K562 (cell line): ENCODE measurements at regions not wholly inside any gene's neighbourhood (a gene's known extent, or its start where the extent isn't known, plus 50 kb on each side); places are given as distances from the start of the nearest gene placed in this dataset.

Source experiments
- CHD2 ChIP-seq: IDR thresholded peaks from 2 replicates; pipeline ENCODE4 v1.6.1; 2011; ENCODE audit warnings: low read depth, low read length
- EZH2 ChIP-seq: IDR thresholded peaks from 2 replicates; pipeline ENCODE4 v1.6.1; 2012; ENCODE audit warnings: low read depth, mild to moderate bottlenecking, inconsistent platforms, low read length, borderline replicate concordance
- FOXM1 ChIP-seq, 2 experiments: fragments of 450-650 bp in 1 of 2; sonication (generic) in 1 of 2; formaldehyde crosslinking in 1 of 2; IDR thresholded peaks; 2 replicates each; pipeline versions ENCODE4 v1.6.1 to v1.9.0; 2017 to 2022; ENCODE audit warnings: low read depth in 2 of 2, mild to moderate bottlenecking in 2 of 2, missing genetic modification reagents in 1 of 2, moderate library complexity in 1 of 2
- GTF2F1 ChIP-seq: IDR thresholded peaks from 2 replicates; pipeline ENCODE4 v1.6.1; 2011; ENCODE audit warnings: low read depth, low read length, improper control_type of control experiment
- MYC ChIP-seq, 2 experiments: fragments of 250-450 bp in 1 of 2; sonication (Bioruptor Pico) in 1 of 2; IDR thresholded peaks; 2 replicates each; pipeline versions ENCODE4 v1.5.1 to v1.6.1; 2012 to 2021; ENCODE audit warnings: low read depth in 2 of 2, borderline replicate concordance in 1 of 2, improper control_type of control experiment in 1 of 2, low read length in 1 of 2, mild to moderate bottlenecking in 1 of 2, moderate library complexity in 1 of 2
- NBN ChIP-seq: fragments of 450-650 bp; IDR thresholded peaks from 2 replicates; pipeline ENCODE4 v1.6.1; 2016; ENCODE audit warnings: low read depth, mild to moderate bottlenecking
- POLR2AphosphoS5 ChIP-seq: IDR thresholded peaks from 2 replicates; pipeline ENCODE4 v1.6.1; 2011; ENCODE audit warnings: mild to moderate bottlenecking, low read depth, low read length, moderate library complexity; ENCODE audit not compliant: control insufficient read depth, insufficient read depth
- PYGO2 ChIP-seq: fragments of 450-650 bp; IDR thresholded peaks from 2 replicates; pipeline ENCODE4 v1.6.1; 2016; ENCODE audit warnings: mild to moderate bottlenecking, missing genetic modification characterization, moderate library complexity, missing compliant biosample characterization
- TAF1 ChIP-seq: IDR thresholded peaks from 2 replicates; pipeline ENCODE4 v1.6.1; 2011; ENCODE audit warnings: mild to moderate bottlenecking, low read length, moderate library complexity; ENCODE audit not compliant: insufficient read depth, control insufficient read depth, severe bottlenecking; ENCODE audit errors: extremely low read depth
- TF ChIP-seq, protein P1 (sequence below): fragments of 250-450 bp; sonication (Bioruptor Pico); IDR thresholded peaks from 2 replicates; pipeline ENCODE4 v1.8.0; 2021; ENCODE audit warnings: moderate library complexity, mild to moderate bottlenecking, inconsistent platforms
- TF ChIP-seq, protein P2 (sequence below), 2 experiments: fragments of 450-650 bp in 1 of 2; sonication (generic) in 1 of 2; formaldehyde crosslinking; conservative IDR thresholded peaks; 2 replicates each; pipeline versions ENCODE4 v1.4.0 to v1.8.1; 2020 to 2022; ENCODE audit warnings: mild to moderate bottlenecking in 1 of 2, missing genetic modification reagents in 1 of 2
- TF ChIP-seq, protein P3 (sequence below), 3 experiments: IDR thresholded peaks in 2 of 3; conservative IDR thresholded peaks in 1 of 3; 2 replicates each; pipeline ENCODE4 v1.5.1; 2011 to 2012; ENCODE audit warnings: low read length in 3 of 3, mild to moderate bottlenecking in 3 of 3, control low read depth in 2 of 3, improper control_type of control experiment in 1 of 3, inconsistent platforms in 1 of 3, low read depth in 1 of 3, mixed read lengths in 1 of 3, moderate library complexity in 1 of 3; ENCODE audit not compliant: insufficient read depth in 2 of 3
- TF ChIP-seq, protein P4 (sequence below), 2 experiments: fragments of 450-650 bp; formaldehyde crosslinking in 1 of 2; IDR thresholded peaks; 2 replicates each; pipeline versions ENCODE4 v1.4.0 to v1.6.1; 2014 to 2020; ENCODE audit warnings: mild to moderate bottlenecking in 2 of 2, borderline replicate concordance in 1 of 2, low read depth in 1 of 2
- TF ChIP-seq, protein P5 (sequence below): sonication (generic); formaldehyde crosslinking; IDR thresholded peaks from 2 replicates; pipeline ENCODE4 v1.9.0; 2022; ENCODE audit warnings: mild to moderate bottlenecking, missing genetic modification reagents

DNA sequence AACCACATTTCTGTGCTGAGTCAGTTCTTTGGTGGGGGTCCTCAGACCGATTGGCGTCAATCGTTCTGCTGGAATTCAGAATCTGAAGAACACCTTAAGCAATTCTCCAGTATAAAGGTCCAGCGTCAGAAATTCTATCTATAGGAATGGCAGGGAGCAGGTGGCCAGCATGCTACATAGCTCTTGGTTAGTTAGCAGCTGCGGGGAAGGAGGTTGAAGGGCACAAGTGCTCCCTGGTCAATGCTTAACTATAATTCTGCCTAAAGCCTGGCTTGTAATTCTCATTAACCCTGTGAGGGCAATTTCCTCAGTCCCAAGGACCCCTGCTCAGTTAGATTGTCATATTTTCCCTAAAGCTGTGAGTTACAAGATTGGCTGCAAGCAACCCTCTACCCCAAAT, 54.3 kb upstream of the GALNT2 start:
- TF ChIP-seq MYC (IDR thresholded peaks at IDR 0.05; ENCODE audit: low read depth, low read length) (no peak), MYC (CRISPR knock-in tag; IDR thresholded peaks at IDR 0.05; ENCODE audit: borderline replicate concordance, low read depth) (no peak), GTF2F1 (no peak), NBN (no peak), CHD2 (no peak), TAF1 (no peak), EZH2 (no peak), FOXM1 (IDR thresholded peaks at IDR 0.05; ENCODE audit: low read depth) (no peak), FOXM1 (CRISPR knock-in tag; IDR thresholded peaks at IDR 0.05; ENCODE audit: low read depth) (no peak), POLR2AphosphoS5 (no peak), PYGO2 (tag) (no peak)
- TF ChIP-seq, protein P1, sequence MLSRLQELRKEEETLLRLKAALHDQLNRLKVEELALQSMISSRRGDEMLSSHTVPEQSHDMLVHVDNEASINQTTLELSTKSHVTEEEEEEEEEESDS: no peak
- TF ChIP-seq, protein P2, sequence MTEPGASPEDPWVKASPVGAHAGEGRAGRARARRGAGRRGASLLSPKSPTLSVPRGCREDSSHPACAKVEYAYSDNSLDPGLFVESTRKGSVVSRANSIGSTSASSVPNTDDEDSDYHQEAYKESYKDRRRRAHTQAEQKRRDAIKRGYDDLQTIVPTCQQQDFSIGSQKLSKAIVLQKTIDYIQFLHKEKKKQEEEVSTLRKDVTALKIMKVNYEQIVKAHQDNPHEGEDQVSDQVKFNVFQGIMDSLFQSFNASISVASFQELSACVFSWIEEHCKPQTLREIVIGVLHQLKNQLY (CRISPR knock-in tag; conservative IDR thresholded peaks at IDR 0.05): no peak
- TF ChIP-seq, protein P3, sequence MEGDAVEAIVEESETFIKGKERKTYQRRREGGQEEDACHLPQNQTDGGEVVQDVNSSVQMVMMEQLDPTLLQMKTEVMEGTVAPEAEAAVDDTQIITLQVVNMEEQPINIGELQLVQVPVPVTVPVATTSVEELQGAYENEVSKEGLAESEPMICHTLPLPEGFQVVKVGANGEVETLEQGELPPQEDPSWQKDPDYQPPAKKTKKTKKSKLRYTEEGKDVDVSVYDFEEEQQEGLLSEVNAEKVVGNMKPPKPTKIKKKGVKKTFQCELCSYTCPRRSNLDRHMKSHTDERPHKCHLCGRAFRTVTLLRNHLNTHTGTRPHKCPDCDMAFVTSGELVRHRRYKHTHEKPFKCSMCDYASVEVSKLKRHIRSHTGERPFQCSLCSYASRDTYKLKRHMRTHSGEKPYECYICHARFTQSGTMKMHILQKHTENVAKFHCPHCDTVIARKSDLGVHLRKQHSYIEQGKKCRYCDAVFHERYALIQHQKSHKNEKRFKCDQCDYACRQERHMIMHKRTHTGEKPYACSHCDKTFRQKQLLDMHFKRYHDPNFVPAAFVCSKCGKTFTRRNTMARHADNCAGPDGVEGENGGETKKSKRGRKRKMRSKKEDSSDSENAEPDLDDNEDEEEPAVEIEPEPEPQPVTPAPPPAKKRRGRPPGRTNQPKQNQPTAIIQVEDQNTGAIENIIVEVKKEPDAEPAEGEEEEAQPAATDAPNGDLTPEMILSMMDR (IDR thresholded peaks at IDR 0.05 in 2 of 3, conservative IDR thresholded peaks at IDR 0.05 in 1 of 3; ENCODE audit: insufficient read depth in 2 of 3, low read depth in 1 of 3, low read length in 3 of 3): no peak
- TF ChIP-seq, protein P4, sequence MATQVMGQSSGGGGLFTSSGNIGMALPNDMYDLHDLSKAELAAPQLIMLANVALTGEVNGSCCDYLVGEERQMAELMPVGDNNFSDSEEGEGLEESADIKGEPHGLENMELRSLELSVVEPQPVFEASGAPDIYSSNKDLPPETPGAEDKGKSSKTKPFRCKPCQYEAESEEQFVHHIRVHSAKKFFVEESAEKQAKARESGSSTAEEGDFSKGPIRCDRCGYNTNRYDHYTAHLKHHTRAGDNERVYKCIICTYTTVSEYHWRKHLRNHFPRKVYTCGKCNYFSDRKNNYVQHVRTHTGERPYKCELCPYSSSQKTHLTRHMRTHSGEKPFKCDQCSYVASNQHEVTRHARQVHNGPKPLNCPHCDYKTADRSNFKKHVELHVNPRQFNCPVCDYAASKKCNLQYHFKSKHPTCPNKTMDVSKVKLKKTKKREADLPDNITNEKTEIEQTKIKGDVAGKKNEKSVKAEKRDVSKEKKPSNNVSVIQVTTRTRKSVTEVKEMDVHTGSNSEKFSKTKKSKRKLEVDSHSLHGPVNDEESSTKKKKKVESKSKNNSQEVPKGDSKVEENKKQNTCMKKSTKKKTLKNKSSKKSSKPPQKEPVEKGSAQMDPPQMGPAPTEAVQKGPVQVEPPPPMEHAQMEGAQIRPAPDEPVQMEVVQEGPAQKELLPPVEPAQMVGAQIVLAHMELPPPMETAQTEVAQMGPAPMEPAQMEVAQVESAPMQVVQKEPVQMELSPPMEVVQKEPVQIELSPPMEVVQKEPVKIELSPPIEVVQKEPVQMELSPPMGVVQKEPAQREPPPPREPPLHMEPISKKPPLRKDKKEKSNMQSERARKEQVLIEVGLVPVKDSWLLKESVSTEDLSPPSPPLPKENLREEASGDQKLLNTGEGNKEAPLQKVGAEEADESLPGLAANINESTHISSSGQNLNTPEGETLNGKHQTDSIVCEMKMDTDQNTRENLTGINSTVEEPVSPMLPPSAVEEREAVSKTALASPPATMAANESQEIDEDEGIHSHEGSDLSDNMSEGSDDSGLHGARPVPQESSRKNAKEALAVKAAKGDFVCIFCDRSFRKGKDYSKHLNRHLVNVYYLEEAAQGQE (IDR thresholded peaks at IDR 0.05; ENCODE audit: borderline replicate concordance): no peak
- TF ChIP-seq, protein P4 (CRISPR knock-in tag; IDR thresholded peaks at IDR 0.05; ENCODE audit: low read depth): no peak
- TF ChIP-seq, protein P5, sequence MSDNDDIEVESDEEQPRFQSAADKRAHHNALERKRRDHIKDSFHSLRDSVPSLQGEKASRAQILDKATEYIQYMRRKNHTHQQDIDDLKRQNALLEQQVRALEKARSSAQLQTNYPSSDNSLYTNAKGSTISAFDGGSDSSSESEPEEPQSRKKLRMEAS (CRISPR knock-in tag): no peak
